Neural cell (in vitro differentiated cells): ENCODE measurements at regions not wholly inside any gene's neighbourhood (a gene's known extent, or its start where the extent isn't known, plus 50 kb on each side); places are given as distances from the start of the nearest gene placed in this dataset.

ENCODE experiments used
- H2AFZ ChIP-seq: fragments of 200-600, 300-800 bp; sonication (generic), shearing (Covaris generic); 2 replicates; pipeline ENCODE4 v1.6.0; 2014; ENCODE audit warnings: low read depth, mild to moderate bottlenecking, antibody characterized with exemption, low read length, moderate library complexity
- H3F3A ChIP-seq: fragments of 200-600 bp; shearing (Covaris generic); 2 replicates; pipeline ENCODE4 v1.6.1; 2016; ENCODE audit warnings: mild to moderate bottlenecking, moderate library complexity, mixed read lengths, antibody characterized with exemption, low read length; ENCODE audit not compliant: insufficient read depth, poor library complexity, severe bottlenecking
- H3K27ac ChIP-seq: fragments of 200-600, 300-800 bp; sonication (generic), shearing (Covaris generic); 2 replicates; pipeline ENCODE4 v1.5.1; 2014; ENCODE audit warnings: mild to moderate bottlenecking, low read length, moderate library complexity
- H3K27me3 ChIP-seq: fragments of 300-800, 200-600 bp; sonication (generic), shearing (Covaris generic); 2 replicates; pipeline ENCODE4 v1.6.0; 2014; ENCODE audit warnings: mild to moderate bottlenecking, low read depth, low read length, moderate library complexity; ENCODE audit not compliant: insufficient read depth
- H3K36me3 ChIP-seq: fragments of 300-800, 200-600 bp; sonication (generic), shearing (Covaris generic); 2 replicates; pipeline ENCODE4 v1.5.1; 2014; ENCODE audit warnings: mild to moderate bottlenecking, antibody characterized with exemption, low read length, moderate library complexity; ENCODE audit not compliant: insufficient read depth
- H3K4me2 ChIP-seq: fragments of 300-800, 200-600 bp; sonication (generic), shearing (Covaris generic); 2 replicates; pipeline ENCODE4 v1.6.0; 2014; ENCODE audit warnings: mild to moderate bottlenecking, low read length
- H3K4me3 ChIP-seq: fragments of 300-800, 200-600 bp; sonication (generic), shearing (Covaris generic); 2 replicates; pipeline ENCODE4 v1.5.1; 2014; ENCODE audit warnings: mild to moderate bottlenecking, low read length, moderate library complexity
- H3K79me2 ChIP-seq: fragments of 200-600 bp; shearing (Covaris generic); replicated peaks from 2 replicates; pipeline ENCODE4 v1.6.0; 2014; ENCODE audit warnings: mild to moderate bottlenecking, low read length, moderate library complexity; ENCODE audit not compliant: insufficient read depth
- H3K9ac ChIP-seq: fragments of 300-800, 200-600 bp; sonication (generic), shearing (Covaris generic); 2 replicates; pipeline ENCODE4 v1.6.1; 2016; ENCODE audit warnings: mild to moderate bottlenecking, low read length, mixed read lengths
- H3K9me2 ChIP-seq: fragments of 200-600 bp; shearing (Covaris generic); 2 replicates; pipeline ENCODE4 v1.6.1; 2016; ENCODE audit warnings: mild to moderate bottlenecking, low read length, mixed read lengths; ENCODE audit not compliant: insufficient read depth
- H3K9me3 ChIP-seq: fragments of 200-600, 300-800 bp; sonication (generic), shearing (Covaris generic); 2 replicates; pipeline ENCODE4 v1.6.1; 2016; ENCODE audit warnings: mild to moderate bottlenecking, mixed run types, low read length, moderate library complexity, mixed read lengths
- H4K20me1 ChIP-seq: fragments of 200-600 bp; shearing (Covaris generic); 2 replicates; pipeline ENCODE4 v1.6.1; 2016; ENCODE audit warnings: mild to moderate bottlenecking, mixed run types; ENCODE audit not compliant: insufficient read depth
- EP300 ChIP-seq: fragments of 450-650 bp; conservative IDR thresholded peaks from 2 replicates; pipeline ENCODE4 v1.6.1; 2014; ENCODE audit warnings: antibody characterized with exemption, mild to moderate bottlenecking, moderate library complexity; ENCODE audit not compliant: poor library complexity, severe bottlenecking
- EZH2 ChIP-seq: fragments of 200-600, 300-800 bp; shearing (Covaris generic), sonication (generic); IDR thresholded peaks from 2 replicates; pipeline ENCODE4 v1.6.1; 2014; ENCODE audit warnings: antibody characterized with exemption, low read length, borderline replicate concordance, mild to moderate bottlenecking; ENCODE audit not compliant: insufficient read depth, poor library complexity, severe bottlenecking
- MXI1 ChIP-seq: fragments of 450-650 bp; conservative IDR thresholded peaks from 2 replicates; pipeline ENCODE4 v1.6.1; 2014; ENCODE audit warnings: antibody characterized with exemption, mild to moderate bottlenecking; ENCODE audit not compliant: poor library complexity, severe bottlenecking
- POLR2AphosphoS5 ChIP-seq: IDR thresholded peaks from 2 replicates; pipeline ENCODE4 v1.6.1; 2012
- RAD21 ChIP-seq: fragments of 450-650 bp; conservative IDR thresholded peaks from 2 replicates; pipeline ENCODE4 v1.6.1; 2014; ENCODE audit warnings: antibody characterized with exemption, mild to moderate bottlenecking, moderate library complexity
- REST ChIP-seq: IDR thresholded peaks from 2 replicates; pipeline ENCODE4 v1.6.1; 2012; ENCODE audit warnings: borderline replicate concordance
- SMC3 ChIP-seq: fragments of 450-650 bp; conservative IDR thresholded peaks from 2 replicates; pipeline ENCODE4 v1.6.1; 2014; ENCODE audit warnings: antibody characterized with exemption, mild to moderate bottlenecking, moderate library complexity; ENCODE audit not compliant: poor library complexity
- TAF1 ChIP-seq: IDR thresholded peaks from 2 replicates; pipeline ENCODE4 v1.6.1; 2012; ENCODE audit warnings: low read depth
- TF ChIP-seq, protein P1 (sequence below): fragments of 450-650 bp; IDR thresholded peaks from 2 replicates; pipeline ENCODE4 v1.5.1; 2014; ENCODE audit warnings: antibody characterized with exemption, mild to moderate bottlenecking, moderate library complexity; ENCODE audit not compliant: poor library complexity, severe bottlenecking

GRCh38 chr15:92533298-92533697 is 122.3 kb downstream of the FAM174B start:
- TF ChIP-seq EP300, result no peak
- TF ChIP-seq RAD21, result no peak
- no peak for TF ChIP-seq POLR2AphosphoS5
- TF ChIP-seq, protein P1, sequence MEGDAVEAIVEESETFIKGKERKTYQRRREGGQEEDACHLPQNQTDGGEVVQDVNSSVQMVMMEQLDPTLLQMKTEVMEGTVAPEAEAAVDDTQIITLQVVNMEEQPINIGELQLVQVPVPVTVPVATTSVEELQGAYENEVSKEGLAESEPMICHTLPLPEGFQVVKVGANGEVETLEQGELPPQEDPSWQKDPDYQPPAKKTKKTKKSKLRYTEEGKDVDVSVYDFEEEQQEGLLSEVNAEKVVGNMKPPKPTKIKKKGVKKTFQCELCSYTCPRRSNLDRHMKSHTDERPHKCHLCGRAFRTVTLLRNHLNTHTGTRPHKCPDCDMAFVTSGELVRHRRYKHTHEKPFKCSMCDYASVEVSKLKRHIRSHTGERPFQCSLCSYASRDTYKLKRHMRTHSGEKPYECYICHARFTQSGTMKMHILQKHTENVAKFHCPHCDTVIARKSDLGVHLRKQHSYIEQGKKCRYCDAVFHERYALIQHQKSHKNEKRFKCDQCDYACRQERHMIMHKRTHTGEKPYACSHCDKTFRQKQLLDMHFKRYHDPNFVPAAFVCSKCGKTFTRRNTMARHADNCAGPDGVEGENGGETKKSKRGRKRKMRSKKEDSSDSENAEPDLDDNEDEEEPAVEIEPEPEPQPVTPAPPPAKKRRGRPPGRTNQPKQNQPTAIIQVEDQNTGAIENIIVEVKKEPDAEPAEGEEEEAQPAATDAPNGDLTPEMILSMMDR, result no peak
- TF ChIP-seq REST, result no peak
- TF ChIP-seq TAF1, result no peak
- TF ChIP-seq EZH2, result no peak
- no peak for TF ChIP-seq MXI1
- no peak for TF ChIP-seq SMC3
- Histone ChIP-seq H4K20me1 (no peaks in the 10 kb centered on the region), H3K4me2 (no peak overlapping the region), H3F3A (no peaks in the 10 kb centered on the region), H3K4me3 (no peak overlapping the region), H3K36me3 (no peaks in the 10 kb centered on the region), H3K27ac (no peak overlapping the region), H2AFZ (no peak overlapping the region), H3K9me2 (no peaks in the 10 kb centered on the region), H3K79me2 (no peaks in the 10 kb centered on the region), H3K9me3 (no peaks in the 10 kb centered on the region), H3K9ac (no peak overlapping the region), H3K27me3 (no peaks in the 10 kb centered on the region)

DNA sequence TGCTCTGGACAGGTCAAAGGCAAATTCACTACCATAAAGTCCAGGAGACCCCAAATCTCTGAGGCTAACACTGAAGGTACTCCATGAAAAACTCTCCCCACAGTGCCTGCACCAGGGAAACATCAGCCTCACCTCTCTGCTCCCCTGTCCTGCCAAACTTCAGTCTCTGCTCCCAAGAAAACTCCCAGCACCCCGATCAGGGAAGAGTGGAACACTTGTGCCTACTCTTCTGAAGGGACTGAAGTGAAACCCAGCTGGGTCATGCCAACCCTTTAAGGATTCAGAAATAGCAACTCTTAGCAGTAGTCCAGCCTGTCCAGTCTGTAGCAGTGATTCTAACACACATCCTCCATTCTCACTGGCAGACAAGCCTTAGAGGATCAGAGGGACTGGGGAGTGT is 124.2 kb downstream of the FAM174B start:
- no peak overlapping the region for H2AFZ ChIP-seq
- H3K9me2 ChIP-seq, result no peaks in the 10 kb centered on the region
- H4K20me1 ChIP-seq, result no peaks in the 10 kb centered on the region
- no peak overlapping the region for H3K9ac ChIP-seq
- no peaks in the 10 kb centered on the region for H3K9me3 ChIP-seq
- no peaks in the 10 kb centered on the region for H3K79me2 ChIP-seq
- no peak overlapping the region for H3K27ac ChIP-seq
- H3K4me3 ChIP-seq, result no peak overlapping the region
- no peaks in the 10 kb centered on the region for H3K36me3 ChIP-seq
- H3K4me2 ChIP-seq, result no peak overlapping the region
- no peaks in the 10 kb centered on the region for H3F3A ChIP-seq
- TF ChIP-seq RAD21 (no peak), MXI1 (no peak), EZH2 (no peak), EP300 (no peak), TAF1 (no peak), SMC3 (no peak), POLR2AphosphoS5 (no peak), REST (no peak)
- TF ChIP-seq, protein P1, result no peak
- H3K27me3 ChIP-seq, result no peaks in the 10 kb centered on the region
